H1 (cell line): ENCODE measurements at regions not wholly inside any gene's neighbourhood (a gene's known extent, or its start where the extent isn't known, plus 50 kb on each side); places are given as distances from the start of the nearest gene placed in this dataset.

Experiments used
- CBX8 ChIP-seq: fragments of 300-800, 300-1000 bp; sonication (generic); IDR thresholded peaks from 2 replicates; pipeline ENCODE4 v1.7.1; 2016; ENCODE audit warnings: low read depth, low read length, borderline replicate concordance
- HDAC2 ChIP-seq, 2 experiments: fragments of 300-600 bp in 1 of 2; sonication (generic) in 1 of 2; IDR thresholded peaks; 2 replicates each; pipeline ENCODE4 v1.6.1; 2011 to 2012; ENCODE audit warnings: low read depth in 2 of 2, low read length in 2 of 2, mild to moderate bottlenecking in 2 of 2, moderate library complexity in 2 of 2, borderline replicate concordance in 1 of 2, inconsistent platforms in 1 of 2
- JUN ChIP-seq: IDR thresholded peaks from 2 replicates; pipeline ENCODE4 v1.6.1; 2011; ENCODE audit warnings: low read depth, mild to moderate bottlenecking, improper control_type of control experiment, low read length

GRCh38 chr11:130737866-130738431 is 178.3 kb downstream of the SNX19 start (continued):
- no peak for TF ChIP-seq JUN
- TF ChIP-seq HDAC2 (IDR thresholded peaks at IDR 0.05; ENCODE audit: borderline replicate concordance in 1 of 2, low read depth in 2 of 2, low read length in 2 of 2) = no peak
- no peak for TF ChIP-seq CBX8
- TF ChIP-seq, all 59 proteins: peak for 0
